ENCODE measurements at regions not wholly inside any gene's neighbourhood (a gene's known extent, or its start where the extent isn't known, plus 50 kb on each side); places are given as distances from the start of the nearest gene placed in this dataset.

GRCh38 chr3:23099677-23100076 is 103.5 kb upstream of the UBE2E2 start:
- no peak for DNase-seq (ENCODE audit: low spot score)

GRCh38 chr3:23100106-23100505 is 103.0 kb upstream of the UBE2E2 start:
- no peak for DNase-seq (ENCODE audit: low spot score)

GRCh38 chr3:23103764-23104163 is 99.4 kb upstream of the UBE2E2 start:
- no peak for DNase-seq (ENCODE audit: low spot score)

- no peak for DNase-seq (ENCODE audit: low spot score)
Observed at GRCh38 chr3:23105048-23105447, 98.1 kb upstream of the UBE2E2 start.

- DNase-seq (ENCODE audit: low spot score) = no peak
Observed at GRCh38 chr3:23106666-23107065, 96.5 kb upstream of the UBE2E2 start.

GRCh38 chr3:23107221-23107620 is 95.9 kb upstream of the UBE2E2 start:
- DNase-seq (ENCODE audit: low spot score) = no peak

- DNase-seq (ENCODE audit: low spot score) = no peak
Observed at GRCh38 chr3:23108451-23109057, 94.6 kb upstream of the UBE2E2 start.

- no peak for DNase-seq (ENCODE audit: low spot score)
Observed at GRCh38 chr3:23111286-23111685, 91.8 kb upstream of the UBE2E2 start.

GRCh38 chr3:23111797-23112196 is 91.3 kb upstream of the UBE2E2 start:
- no peak for DNase-seq (ENCODE audit: low spot score)

- DNase-seq (ENCODE audit: low spot score) = no peak
Observed at GRCh38 chr3:23112491-23112890, 90.6 kb upstream of the UBE2E2 start.

GRCh38 chr3:23113455-23114171 is 89.5 kb upstream of the UBE2E2 start:
- peak; percentile 46 for DNase-seq (ENCODE audit: low spot score)

GRCh38 chr3:23114432-23114831 is 88.7 kb upstream of the UBE2E2 start:
- no peak for DNase-seq (ENCODE audit: low spot score)

- DNase-seq (ENCODE audit: low spot score) = no peak
Observed at GRCh38 chr3:23115171-23115877, 87.8 kb upstream of the UBE2E2 start.

- DNase-seq (ENCODE audit: low spot score) = no peak
Observed at GRCh38 chr3:23116081-23116837, 86.9 kb upstream of the UBE2E2 start.

- no peak for DNase-seq (ENCODE audit: low spot score)
Observed at GRCh38 chr3:23117856-23118255, 85.3 kb upstream of the UBE2E2 start.

- no peak for DNase-seq (ENCODE audit: low spot score)
Observed at GRCh38 chr3:23127196-23127595, 75.9 kb upstream of the UBE2E2 start.

- DNase-seq (ENCODE audit: low spot score) = no peak
Observed at GRCh38 chr3:23128655-23129054, 74.5 kb upstream of the UBE2E2 start.

- DNase-seq (ENCODE audit: low spot score) = no peak
Observed at GRCh38 chr3:23129117-23129516, 74.0 kb upstream of the UBE2E2 start.

- peak; percentile 49 for DNase-seq (ENCODE audit: low spot score)
Observed at GRCh38 chr3:23129817-23130216, 73.3 kb upstream of the UBE2E2 start.

- no peak for DNase-seq (ENCODE audit: low spot score)
Observed at GRCh38 chr3:23130406-23130805, 72.7 kb upstream of the UBE2E2 start.

GRCh38 chr3:23135026-23135785 is 67.9 kb upstream of the UBE2E2 start:
- no peak for DNase-seq (ENCODE audit: low spot score)

GRCh38 chr3:23136054-23136453 is 67.1 kb upstream of the UBE2E2 start:
- DNase-seq (ENCODE audit: low spot score) = no peak
